ENCODE measurements at regions not wholly inside any gene's neighbourhood (a gene's known extent, or its start where the extent isn't known, plus 50 kb on each side); places are given as distances from the start of the nearest gene placed in this dataset.

GRCh38 chr2:209321581-209321980 lies 102.3 kb upstream of the MAP2 start:
- TF ChIP-seq, protein P1, sequence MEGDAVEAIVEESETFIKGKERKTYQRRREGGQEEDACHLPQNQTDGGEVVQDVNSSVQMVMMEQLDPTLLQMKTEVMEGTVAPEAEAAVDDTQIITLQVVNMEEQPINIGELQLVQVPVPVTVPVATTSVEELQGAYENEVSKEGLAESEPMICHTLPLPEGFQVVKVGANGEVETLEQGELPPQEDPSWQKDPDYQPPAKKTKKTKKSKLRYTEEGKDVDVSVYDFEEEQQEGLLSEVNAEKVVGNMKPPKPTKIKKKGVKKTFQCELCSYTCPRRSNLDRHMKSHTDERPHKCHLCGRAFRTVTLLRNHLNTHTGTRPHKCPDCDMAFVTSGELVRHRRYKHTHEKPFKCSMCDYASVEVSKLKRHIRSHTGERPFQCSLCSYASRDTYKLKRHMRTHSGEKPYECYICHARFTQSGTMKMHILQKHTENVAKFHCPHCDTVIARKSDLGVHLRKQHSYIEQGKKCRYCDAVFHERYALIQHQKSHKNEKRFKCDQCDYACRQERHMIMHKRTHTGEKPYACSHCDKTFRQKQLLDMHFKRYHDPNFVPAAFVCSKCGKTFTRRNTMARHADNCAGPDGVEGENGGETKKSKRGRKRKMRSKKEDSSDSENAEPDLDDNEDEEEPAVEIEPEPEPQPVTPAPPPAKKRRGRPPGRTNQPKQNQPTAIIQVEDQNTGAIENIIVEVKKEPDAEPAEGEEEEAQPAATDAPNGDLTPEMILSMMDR (IDR thresholded peaks at IDR 0.05; ENCODE audit: borderline replicate concordance, control extremely low read depth, extremely low read depth, insufficient read depth, missing control alignments), result no peak
- DNase-seq (ENCODE audit: low spot score), result no peak
- in situ Hi-C loops (cut with MboI; ENCODE audit: low sequenced_read_pairs, unreplicated experiment), result no loop called here

DNA sequence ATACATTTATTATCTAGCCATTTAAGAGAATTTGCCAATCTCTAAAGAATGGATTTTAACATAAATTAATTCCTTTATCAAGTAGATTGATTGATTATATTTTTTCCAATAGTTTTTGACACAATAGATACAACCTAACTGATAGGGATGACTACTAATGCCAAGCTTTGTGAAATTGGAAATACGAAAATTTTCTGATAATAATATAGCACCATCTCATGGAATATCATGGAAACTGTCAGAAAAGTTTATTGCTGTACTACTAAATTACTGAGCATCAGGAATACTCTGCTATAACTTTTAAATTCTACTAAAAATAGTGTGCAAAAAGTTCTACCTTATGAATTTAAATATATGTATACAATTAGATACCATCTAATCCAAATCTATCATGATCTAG lies 101.8 kb upstream of the MAP2 start:
- DNase-seq (ENCODE audit: low spot score), result no peak
- TF ChIP-seq, protein P1 (IDR thresholded peaks at IDR 0.05; ENCODE audit: borderline replicate concordance, control extremely low read depth, extremely low read depth, insufficient read depth, missing control alignments), result no peak
- in situ Hi-C loops (cut with MboI; ENCODE audit: low sequenced_read_pairs, unreplicated experiment), result no loop called here

DNA sequence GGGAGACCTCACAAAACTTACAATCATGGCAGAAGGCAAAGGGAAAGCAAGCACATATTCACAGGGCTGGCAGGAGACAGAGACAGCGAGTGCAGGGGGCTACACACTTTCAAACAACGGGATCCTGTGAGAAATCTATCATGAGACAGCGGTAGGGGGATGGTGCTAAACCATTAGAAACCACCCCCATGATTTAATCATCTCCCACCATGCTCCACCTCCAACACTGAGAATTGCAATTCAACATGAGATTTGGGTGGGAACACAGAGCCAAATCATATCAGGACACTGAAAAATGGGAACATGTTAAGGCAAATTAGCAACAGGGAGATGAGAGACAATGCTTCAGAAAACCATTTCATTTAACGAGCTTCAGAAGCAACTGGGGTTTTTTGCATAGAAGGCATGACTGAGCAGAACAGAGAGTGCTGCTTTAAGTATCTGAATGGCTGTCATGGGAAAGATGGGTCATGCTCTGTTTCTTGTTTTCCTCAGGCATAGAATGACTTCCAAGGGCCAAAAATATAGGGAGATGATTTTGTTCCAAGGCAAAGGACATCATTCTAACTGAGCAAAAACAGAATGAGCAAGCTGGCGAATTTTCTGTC lies 100.8 kb upstream of the MAP2 start:
- no peak for DNase-seq (ENCODE audit: low spot score)
- TF ChIP-seq, protein P1 (IDR thresholded peaks at IDR 0.05; ENCODE audit: borderline replicate concordance, control extremely low read depth, extremely low read depth, insufficient read depth, missing control alignments), result no peak
- in situ Hi-C loops (cut with MboI; ENCODE audit: low sequenced_read_pairs, unreplicated experiment), result no loop called here

- no peak for DNase-seq (ENCODE audit: low spot score)
- TF ChIP-seq, protein P1 (IDR thresholded peaks at IDR 0.05; ENCODE audit: borderline replicate concordance, control extremely low read depth, extremely low read depth, insufficient read depth, missing control alignments), result no peak
- in situ Hi-C loops (cut with MboI; ENCODE audit: low sequenced_read_pairs, unreplicated experiment), result no loop called here
Measured at GRCh38 chr2:209323738-209324137, 100.1 kb upstream of the MAP2 start.

DNA sequence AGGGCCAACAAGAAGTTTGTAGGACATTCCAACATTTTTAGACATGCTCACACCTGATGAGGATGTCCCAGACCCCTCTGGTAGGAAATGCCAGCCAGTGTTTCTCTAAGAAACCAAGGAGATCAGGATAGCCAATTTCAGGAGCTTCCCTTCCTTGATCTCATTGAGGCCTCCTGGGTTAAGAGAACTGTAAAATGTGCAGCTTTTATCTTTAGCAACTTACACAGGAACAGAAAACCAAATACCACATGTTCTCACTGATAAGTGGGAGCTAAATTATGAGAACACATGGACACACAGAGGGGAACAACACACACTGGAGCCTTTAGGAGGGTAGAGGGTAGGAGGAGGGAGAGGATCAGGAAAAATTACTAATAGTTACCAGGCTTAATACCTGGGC lies 99.6 kb upstream of the MAP2 start:
- TF ChIP-seq, protein P1 (IDR thresholded peaks at IDR 0.05; ENCODE audit: borderline replicate concordance, control extremely low read depth, extremely low read depth, insufficient read depth, missing control alignments), result no peak
- no peak for DNase-seq (ENCODE audit: low spot score)
- in situ Hi-C loops (cut with MboI; ENCODE audit: low sequenced_read_pairs, unreplicated experiment), result no loop called here

- TF ChIP-seq, protein P1 (IDR thresholded peaks at IDR 0.05; ENCODE audit: borderline replicate concordance, control extremely low read depth, extremely low read depth, insufficient read depth, missing control alignments), result no peak
- no peak for DNase-seq (ENCODE audit: low spot score)
- in situ Hi-C loops (cut with MboI; ENCODE audit: low sequenced_read_pairs, unreplicated experiment), result loop anchor here (25.0 kb wide), 1 partner anchor 231 kb away; no protein-coding TSS in a partner anchor
Measured at GRCh38 chr2:209331291-209331844, 92.5 kb upstream of the MAP2 start.

All from GM13976 (cell line).